Gastrocnemius medialis (tissue), 4 donors: ENCODE measurements at regions not wholly inside any gene's neighbourhood (a gene's known extent, or its start where the extent isn't known, plus 50 kb on each side); places are given as distances from the start of the nearest gene placed in this dataset.

Experiments used
- POLR2A ChIP-seq, 2 donors: fragments of 450-650 bp; IDR thresholded peaks; one replicate each; pipeline ENCODE4 v1.6.1; 2017; ENCODE audit warnings: antibody characterized with exemption in 2 of 2, mild to moderate bottlenecking in 2 of 2, moderate library complexity in 2 of 2
- TF ChIP-seq, protein P1 (sequence below), 5 experiments: fragments of 450-650 bp in 3 of 5; fragments of 200-600 bp in 2 of 5; sonication (generic) in 2 of 5; IDR thresholded peaks in 4 of 5; conservative IDR thresholded peaks in 1 of 5; 1 replicate in 4 of 5; 2 replicates in 1 of 5; pipeline ENCODE4 v1.5.1; 2016 to 2019; ENCODE audit warnings: antibody characterized with exemption in 5 of 5, mild to moderate bottlenecking in 3 of 5, moderate library complexity in 3 of 5

DNA sequence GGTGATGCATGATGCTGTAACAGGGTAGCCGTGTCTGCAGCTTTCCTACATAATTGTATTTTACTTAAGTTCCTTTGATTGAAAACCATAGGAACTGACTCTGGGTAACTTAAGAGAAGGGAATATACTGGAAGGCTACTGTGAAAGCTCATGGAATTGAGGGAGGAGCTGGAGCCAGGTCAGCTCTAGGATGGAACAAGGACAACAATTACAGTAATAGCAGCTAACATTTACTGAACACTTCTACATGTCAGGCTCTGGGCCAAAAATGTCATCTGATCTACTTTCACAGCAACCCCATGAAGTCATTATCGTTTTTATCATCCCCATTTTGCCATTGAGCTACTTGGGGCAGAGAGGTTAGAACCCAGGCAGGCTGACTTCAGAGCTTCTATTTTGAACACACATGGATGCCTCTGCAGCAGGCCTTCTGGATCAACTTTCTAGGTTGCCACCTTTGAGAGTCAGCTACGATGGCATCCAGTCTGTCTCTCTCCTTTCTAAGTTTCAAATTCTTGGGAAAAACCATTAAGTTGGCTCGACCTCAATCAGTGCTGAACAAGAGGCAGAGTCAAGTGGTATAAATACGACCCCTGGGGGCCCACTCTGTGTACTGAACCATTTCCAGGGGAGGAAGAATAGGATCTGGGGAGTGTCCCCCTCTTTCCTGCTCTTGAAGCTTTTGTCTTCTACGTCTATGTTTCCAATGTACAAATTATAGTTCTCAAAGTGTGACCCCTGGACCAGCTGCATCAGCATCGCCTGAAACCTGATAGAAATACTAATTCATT is 272.3 kb upstream of the PLPP4 start:
- TF ChIP-seq, protein P1, sequence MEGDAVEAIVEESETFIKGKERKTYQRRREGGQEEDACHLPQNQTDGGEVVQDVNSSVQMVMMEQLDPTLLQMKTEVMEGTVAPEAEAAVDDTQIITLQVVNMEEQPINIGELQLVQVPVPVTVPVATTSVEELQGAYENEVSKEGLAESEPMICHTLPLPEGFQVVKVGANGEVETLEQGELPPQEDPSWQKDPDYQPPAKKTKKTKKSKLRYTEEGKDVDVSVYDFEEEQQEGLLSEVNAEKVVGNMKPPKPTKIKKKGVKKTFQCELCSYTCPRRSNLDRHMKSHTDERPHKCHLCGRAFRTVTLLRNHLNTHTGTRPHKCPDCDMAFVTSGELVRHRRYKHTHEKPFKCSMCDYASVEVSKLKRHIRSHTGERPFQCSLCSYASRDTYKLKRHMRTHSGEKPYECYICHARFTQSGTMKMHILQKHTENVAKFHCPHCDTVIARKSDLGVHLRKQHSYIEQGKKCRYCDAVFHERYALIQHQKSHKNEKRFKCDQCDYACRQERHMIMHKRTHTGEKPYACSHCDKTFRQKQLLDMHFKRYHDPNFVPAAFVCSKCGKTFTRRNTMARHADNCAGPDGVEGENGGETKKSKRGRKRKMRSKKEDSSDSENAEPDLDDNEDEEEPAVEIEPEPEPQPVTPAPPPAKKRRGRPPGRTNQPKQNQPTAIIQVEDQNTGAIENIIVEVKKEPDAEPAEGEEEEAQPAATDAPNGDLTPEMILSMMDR (IDR thresholded peaks at IDR 0.05 in 4 of 5, conservative IDR thresholded peaks at IDR 0.05 in 1 of 5), result no peak
- TF ChIP-seq POLR2A (IDR thresholded peaks at IDR 0.05), result no peak
